ENCODE measurements at regions not wholly inside any gene's neighbourhood (a gene's known extent, or its start where the extent isn't known, plus 50 kb on each side); places are given as distances from the start of the nearest gene placed in this dataset.

DNA sequence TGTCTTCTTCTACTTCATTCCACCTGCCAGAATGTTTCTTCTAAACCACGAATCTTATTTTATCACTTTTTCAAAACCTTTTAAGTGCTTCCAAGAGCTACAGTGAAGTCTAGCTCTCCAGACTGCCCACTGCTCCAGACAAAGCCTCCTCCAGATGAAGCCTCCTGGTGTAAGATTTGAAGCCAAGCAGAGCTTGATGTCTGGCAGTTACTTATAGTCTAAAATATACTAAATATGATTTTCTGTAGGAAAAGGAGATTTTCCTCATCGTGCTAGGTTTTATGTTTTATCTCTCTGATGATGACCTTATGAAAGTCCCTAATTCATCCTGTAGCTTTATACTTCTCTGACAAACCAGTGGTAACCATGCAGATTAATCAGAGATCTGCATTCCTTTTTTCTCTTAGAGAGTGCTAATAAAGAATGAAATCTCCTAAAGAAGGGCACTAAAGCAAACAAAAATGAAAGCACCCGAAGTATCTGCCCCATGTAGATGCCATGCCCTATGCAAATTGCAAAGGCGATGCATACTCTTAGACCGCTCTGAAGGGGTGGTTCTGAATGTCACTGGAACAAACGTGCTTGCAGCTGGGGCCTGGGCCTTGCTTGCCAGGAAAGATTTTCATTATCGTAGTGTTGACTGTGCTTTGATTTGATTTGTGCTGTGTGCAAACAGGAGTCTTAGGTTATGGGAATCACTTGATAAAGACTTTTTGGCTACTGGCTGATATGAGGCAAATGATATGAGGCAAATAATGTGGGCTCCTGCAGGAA lies 314.2 kb downstream of the PID1 start:
- 42 to 53% methylated on average over 7 of the region's 7 CpGs for whole genome bisulfite sequencing, 2 donors
- no peaks in the 10 kb centered on the region for H3K4me1 ChIP-seq
- no peaks in the 10 kb centered on the region for H3K36me3 ChIP-seq (replicated peaks in 1 of 2; ENCODE audit: insufficient read depth in 1 of 2, low read depth in 2 of 2)
- H3K4me3 ChIP-seq, result no peak overlapping the region
- no peak for TF ChIP-seq CTCF (IDR thresholded peaks at IDR 0.05)
- no peak for TF ChIP-seq POLR2A (IDR thresholded peaks at IDR 0.05)
- H3K27ac ChIP-seq, result no peak overlapping the region
- no peak for ATAC-seq
- no peaks in the 10 kb centered on the region for H3K9me3 ChIP-seq
- intact Hi-C loops (cut with DNase I), result no loop called here
- no peaks in the 10 kb centered on the region for H3K27me3 ChIP-seq
- no peak for DNase-seq

DNA sequence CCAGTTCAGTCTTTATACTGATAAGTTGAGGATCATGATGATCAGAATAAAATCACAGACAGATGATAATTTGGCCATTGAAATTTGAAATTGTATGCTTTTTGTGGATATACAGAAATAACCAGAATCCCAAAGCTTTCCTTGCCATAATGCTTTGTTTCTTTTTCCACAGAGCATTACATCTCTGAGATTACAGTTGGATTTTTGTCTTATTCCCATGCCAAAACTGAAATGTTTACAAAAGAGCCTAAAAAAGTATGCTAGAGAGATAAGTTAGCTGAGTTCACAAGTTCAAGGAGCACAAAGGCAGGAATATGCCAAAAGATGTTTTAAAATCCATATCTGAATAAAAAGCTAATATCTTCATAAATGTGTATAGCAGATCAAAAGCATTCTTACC lies 321.3 kb downstream of the PID1 start:
- Histone ChIP-seq H3K4me1 (no peaks in the 10 kb centered on the region), H3K9me3 (no peaks in the 10 kb centered on the region), H3K27ac (no peak overlapping the region), H3K27me3 (no peaks in the 10 kb centered on the region), H3K36me3 (replicated peaks in 1 of 2; ENCODE audit: insufficient read depth in 1 of 2, low read depth in 2 of 2) (no peaks in the 10 kb centered on the region), H3K4me3 (no peak overlapping the region)
- ATAC-seq (no peak), DNase-seq (no peak)
- intact Hi-C loops (cut with DNase I), result no loop called here
- TF ChIP-seq POLR2A (IDR thresholded peaks at IDR 0.05), result no peak
- no peak for TF ChIP-seq CTCF (IDR thresholded peaks at IDR 0.05)

- ATAC-seq (no peak), DNase-seq (no peak)
- H3K4me1 ChIP-seq, result no peaks in the 10 kb centered on the region
- H3K4me3 ChIP-seq, result no peak overlapping the region
- TF ChIP-seq POLR2A (IDR thresholded peaks at IDR 0.05) (no peak), CTCF (IDR thresholded peaks at IDR 0.05) (no peak)
- no peaks in the 10 kb centered on the region for H3K27me3 ChIP-seq
- H3K27ac ChIP-seq, result no peak overlapping the region
- no peaks in the 10 kb centered on the region for H3K36me3 ChIP-seq (replicated peaks in 1 of 2; ENCODE audit: insufficient read depth in 1 of 2, low read depth in 2 of 2)
- no peaks in the 10 kb centered on the region for H3K9me3 ChIP-seq
- WGBS, 2 donors, result 18 to 43% methylated on average over 1 of the region's 1 CpG
- intact Hi-C loops (cut with DNase I), result no loop called here
Measured at GRCh38 chr2:228945710-228946109, 325.4 kb downstream of the PID1 start.

DNA sequence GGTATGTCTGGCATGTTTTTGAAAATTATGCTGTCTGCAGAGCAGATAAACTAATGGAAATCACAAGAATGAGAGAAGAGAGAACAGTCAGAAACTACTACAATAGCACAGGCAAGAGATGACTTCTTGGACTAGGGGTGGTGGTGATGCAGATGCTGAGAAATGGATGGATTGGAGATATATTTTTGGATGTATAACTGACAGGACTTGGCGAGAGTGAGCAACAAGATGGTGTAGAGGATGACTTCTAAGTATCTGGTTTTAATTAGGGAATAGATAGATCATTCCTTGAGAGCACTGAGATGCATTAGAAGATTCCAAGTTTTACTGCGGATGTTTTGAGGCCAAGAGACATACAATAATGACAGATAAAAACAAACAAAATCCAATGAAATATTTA lies 328.2 kb downstream of the PID1 start:
- H3K4me1 ChIP-seq, result no peaks in the 10 kb centered on the region
- H3K36me3 ChIP-seq (replicated peaks in 1 of 2; ENCODE audit: insufficient read depth in 1 of 2, low read depth in 2 of 2), result no peaks in the 10 kb centered on the region
- no peak for ATAC-seq
- intact Hi-C loops (cut with DNase I), result no loop called here
- H3K27me3 ChIP-seq, result no peaks in the 10 kb centered on the region
- H3K4me3 ChIP-seq, result no peak overlapping the region
- no peak for DNase-seq
- TF ChIP-seq POLR2A (IDR thresholded peaks at IDR 0.05) (no peak), CTCF (IDR thresholded peaks at IDR 0.05) (no peak)
- 50 to 57% methylated on average over 2 of the region's 2 CpGs for WGBS, 2 donors
- no peaks in the 10 kb centered on the region for H3K9me3 ChIP-seq
- H3K27ac ChIP-seq, result no peak overlapping the region

DNA sequence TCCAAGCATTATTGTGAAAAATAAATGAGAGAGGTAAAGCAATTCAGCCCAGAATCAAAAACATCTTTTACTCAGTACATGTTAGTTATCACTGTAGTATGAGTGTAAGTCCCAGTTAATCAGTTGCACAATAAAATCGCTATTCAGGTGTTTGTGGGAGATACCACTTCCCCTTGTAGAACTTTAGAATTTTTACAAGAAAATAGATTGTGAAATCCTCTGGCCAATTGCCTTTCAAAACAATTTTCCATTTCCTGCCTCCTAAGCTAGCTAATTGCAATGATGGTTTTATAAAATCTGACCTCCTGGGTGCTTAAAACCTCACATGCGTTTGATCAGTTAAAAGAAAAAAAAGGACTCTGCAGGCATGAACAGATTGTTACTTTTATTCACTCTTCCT lies 332.5 kb downstream of the PID1 start:
- DNase-seq, result no peak
- Histone ChIP-seq H3K27me3 (no peaks in the 10 kb centered on the region), H3K36me3 (replicated peaks in 1 of 2; ENCODE audit: insufficient read depth in 1 of 2, low read depth in 2 of 2) (no peaks in the 10 kb centered on the region), H3K9me3 (no peaks in the 10 kb centered on the region), H3K27ac (no peak overlapping the region), H3K4me3 (no peak overlapping the region), H3K4me1 (no peaks in the 10 kb centered on the region)
- TF ChIP-seq POLR2A (IDR thresholded peaks at IDR 0.05) (no peak), CTCF (IDR thresholded peaks at IDR 0.05) (no peak)
- ATAC-seq, result no peak
- 44 to 51% methylated on average over 2 of the region's 2 CpGs for WGBS, 2 donors
- intact Hi-C loops (cut with DNase I), result no loop called here

Measured in body of pancreas (tissue), 4 donors.